ENCODE measurements at regions not wholly inside any gene's neighbourhood (a gene's known extent, or its start where the extent isn't known, plus 50 kb on each side); places are given as distances from the start of the nearest gene placed in this dataset.

DNA sequence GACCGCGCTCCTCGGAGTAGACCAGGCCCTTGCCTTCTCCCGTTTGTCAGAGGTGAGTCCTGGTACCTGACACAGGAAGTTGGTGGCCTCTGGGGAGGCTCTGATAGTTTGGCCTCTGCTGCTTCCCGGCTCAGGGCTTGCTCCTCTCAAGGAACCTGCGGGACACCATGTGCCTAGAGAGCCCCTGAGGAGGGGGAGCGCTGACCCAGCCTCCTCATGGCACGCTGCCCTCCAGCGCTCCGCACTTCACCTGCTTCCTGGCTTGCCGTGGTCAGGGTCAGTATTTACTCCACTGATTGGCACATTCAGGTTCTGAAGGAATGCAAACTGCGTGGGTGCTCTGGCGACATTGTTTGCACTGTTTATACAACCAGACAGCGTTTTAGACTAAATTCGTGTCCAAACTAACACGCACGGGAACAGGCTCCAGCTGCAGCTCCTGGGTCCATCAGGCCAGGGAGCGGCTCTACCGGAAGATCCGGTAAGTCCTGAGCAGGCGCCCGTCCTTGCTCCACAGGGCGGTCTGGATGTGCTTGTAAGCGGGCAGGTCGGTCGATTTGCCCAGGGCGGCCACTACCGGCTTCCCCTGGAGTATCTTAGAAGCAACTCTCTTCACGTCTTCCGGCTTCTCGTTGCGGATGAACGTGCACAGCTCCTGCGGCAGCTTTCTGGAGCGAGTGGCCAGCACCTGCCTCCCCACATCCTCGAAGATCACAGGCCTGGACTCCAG, 121.6 kb upstream of the GRID2 start:
- DNase-seq (ENCODE audit: extremely low read depth, low read depth) = no peak
- no peak overlapping the region for H3K4me3 ChIP-seq (replicated peaks; ENCODE audit: low read depth, low read length)
- TF ChIP-seq, protein P1, sequence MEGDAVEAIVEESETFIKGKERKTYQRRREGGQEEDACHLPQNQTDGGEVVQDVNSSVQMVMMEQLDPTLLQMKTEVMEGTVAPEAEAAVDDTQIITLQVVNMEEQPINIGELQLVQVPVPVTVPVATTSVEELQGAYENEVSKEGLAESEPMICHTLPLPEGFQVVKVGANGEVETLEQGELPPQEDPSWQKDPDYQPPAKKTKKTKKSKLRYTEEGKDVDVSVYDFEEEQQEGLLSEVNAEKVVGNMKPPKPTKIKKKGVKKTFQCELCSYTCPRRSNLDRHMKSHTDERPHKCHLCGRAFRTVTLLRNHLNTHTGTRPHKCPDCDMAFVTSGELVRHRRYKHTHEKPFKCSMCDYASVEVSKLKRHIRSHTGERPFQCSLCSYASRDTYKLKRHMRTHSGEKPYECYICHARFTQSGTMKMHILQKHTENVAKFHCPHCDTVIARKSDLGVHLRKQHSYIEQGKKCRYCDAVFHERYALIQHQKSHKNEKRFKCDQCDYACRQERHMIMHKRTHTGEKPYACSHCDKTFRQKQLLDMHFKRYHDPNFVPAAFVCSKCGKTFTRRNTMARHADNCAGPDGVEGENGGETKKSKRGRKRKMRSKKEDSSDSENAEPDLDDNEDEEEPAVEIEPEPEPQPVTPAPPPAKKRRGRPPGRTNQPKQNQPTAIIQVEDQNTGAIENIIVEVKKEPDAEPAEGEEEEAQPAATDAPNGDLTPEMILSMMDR (IDR thresholded peaks at IDR 0.05; ENCODE audit: low read depth, low read length, missing control alignments) = no peak

DNA sequence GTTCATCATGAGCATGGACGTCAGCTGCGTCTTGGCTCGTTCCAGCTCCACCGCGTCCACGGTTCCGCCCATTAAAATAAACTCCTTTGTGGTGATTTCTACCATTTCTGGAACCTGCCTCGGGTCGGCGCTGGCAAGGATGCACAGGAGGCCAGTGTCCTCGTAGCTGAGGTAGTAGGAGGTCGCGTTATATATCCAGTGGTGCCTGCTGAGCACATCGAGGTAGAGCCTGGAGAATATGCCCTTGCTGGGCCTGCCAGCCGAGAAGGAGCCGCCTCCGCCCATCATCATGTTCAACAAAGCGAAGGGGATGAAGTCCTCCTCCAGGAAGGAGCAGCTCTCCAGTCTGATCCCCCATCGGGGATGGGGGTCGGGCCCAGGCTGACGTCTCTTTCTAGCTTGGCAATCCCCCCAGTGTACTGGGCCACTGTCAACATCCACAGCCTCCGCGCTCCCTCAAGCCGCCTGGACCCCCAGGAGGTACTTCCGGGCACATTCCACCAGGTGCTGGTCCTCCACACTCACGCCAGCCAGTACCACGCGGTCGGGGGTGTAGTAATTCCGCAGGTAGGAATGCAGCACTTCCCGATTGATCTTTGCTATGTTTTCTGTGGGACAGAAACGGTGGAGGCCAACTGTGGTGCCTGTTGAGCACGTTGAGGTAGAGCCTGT, 120.9 kb upstream of the GRID2 start:
- no peak for DNase-seq (ENCODE audit: extremely low read depth, low read depth)
- TF ChIP-seq, protein P1 (IDR thresholded peaks at IDR 0.05; ENCODE audit: low read depth, low read length, missing control alignments) = no peak
- H3K4me3 ChIP-seq (replicated peaks; ENCODE audit: low read depth, low read length) = no peak overlapping the region

DNA sequence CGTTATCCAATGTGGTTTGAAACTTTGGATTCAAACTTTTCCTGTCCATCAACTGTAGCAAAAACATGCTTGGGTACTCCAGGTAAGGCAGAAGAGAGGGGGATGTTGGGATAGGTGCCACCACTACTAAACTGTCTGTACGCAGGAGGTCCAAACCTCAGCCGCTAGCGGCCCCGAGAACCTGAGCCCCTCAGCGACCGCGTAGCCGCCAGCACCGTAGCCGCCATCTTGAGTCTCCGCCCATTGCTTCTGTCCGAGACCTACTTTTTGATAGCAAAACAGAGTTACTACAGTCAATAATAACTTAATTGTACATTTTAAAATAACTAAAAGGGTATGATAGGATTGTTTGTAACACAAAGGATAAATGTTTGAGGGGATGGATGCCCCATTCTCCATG, 119.9 kb upstream of the GRID2 start:
- TF ChIP-seq, protein P1 (IDR thresholded peaks at IDR 0.05; ENCODE audit: low read depth, low read length, missing control alignments) = no peak
- no peak for DNase-seq (ENCODE audit: extremely low read depth, low read depth)
- H3K4me3 ChIP-seq (replicated peaks; ENCODE audit: low read depth, low read length) = no peak overlapping the region

DNA sequence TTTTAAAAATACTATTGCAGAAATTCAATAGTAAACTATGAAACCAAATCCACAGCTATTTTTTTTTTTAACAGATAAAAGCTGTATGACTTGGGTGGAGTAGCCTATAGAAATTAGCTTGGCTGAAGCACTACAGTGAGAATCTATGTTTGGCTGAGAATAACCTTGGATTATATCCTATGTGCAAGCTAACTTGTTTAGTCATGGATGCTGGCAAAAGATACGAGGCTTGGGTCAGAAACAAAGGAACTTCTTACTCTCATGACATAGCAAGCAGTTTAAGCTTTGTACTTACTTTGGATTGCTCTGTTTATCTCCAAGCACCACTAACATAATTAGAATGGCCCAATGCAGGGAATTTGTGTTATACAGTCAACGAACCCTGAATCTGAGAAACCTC, 119.2 kb upstream of the GRID2 start:
- DNase-seq (ENCODE audit: extremely low read depth, low read depth) = no peak
- H3K4me3 ChIP-seq (replicated peaks; ENCODE audit: low read depth, low read length) = no peak overlapping the region
- TF ChIP-seq, protein P1 (IDR thresholded peaks at IDR 0.05; ENCODE audit: low read depth, low read length, missing control alignments) = no peak

DNA sequence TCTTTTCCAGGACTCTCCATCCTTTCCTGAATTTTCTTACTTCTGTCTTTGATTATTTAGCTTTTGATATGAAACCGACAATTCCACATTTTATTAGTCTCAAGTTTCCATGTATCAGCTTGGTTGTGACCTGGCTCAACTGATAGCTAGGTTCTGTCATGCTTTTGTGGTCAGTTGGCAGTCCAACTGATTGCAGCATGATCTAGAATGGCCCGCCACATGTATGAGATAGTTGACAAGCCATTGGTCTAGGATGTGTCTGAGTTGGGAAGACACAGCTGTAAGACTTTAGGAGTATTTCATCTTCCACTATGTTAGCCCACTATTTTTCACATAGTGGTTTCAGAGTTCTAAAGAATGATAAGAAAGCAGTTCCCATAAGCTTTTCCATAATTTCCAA, 117.5 kb upstream of the GRID2 start:
- TF ChIP-seq, protein P1 (IDR thresholded peaks at IDR 0.05; ENCODE audit: low read depth, low read length, missing control alignments) = no peak
- no peak for DNase-seq (ENCODE audit: extremely low read depth, low read depth)
- no peak overlapping the region for H3K4me3 ChIP-seq (replicated peaks; ENCODE audit: low read depth, low read length)

DNA sequence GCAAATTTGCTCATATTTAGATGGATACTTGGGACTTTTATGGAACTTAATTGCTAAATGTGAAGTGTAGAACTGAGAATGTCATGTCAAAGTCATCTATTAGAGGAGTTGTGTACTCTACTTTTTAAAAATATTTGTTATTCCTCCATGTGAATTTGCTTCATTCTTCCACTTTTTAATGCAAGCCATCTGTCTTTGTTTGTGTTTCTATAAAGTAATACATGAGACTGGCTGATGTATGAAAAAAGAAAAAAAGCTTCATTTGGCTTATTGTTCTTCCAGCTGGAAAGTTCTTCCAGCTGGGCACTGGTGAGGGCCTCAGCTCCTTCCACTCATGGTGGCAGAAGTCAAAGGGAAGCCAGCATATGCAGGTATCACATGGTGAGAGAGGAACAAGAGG, 114.6 kb upstream of the GRID2 start:
- TF ChIP-seq, protein P1 (IDR thresholded peaks at IDR 0.05; ENCODE audit: low read depth, low read length, missing control alignments) = no peak
- DNase-seq (ENCODE audit: extremely low read depth, low read depth) = no peak
- H3K4me3 ChIP-seq (replicated peaks; ENCODE audit: low read depth, low read length) = no peak overlapping the region
